ENCODE measurements at regions not wholly inside any gene's neighbourhood (a gene's known extent, or its start where the extent isn't known, plus 50 kb on each side); places are given as distances from the start of the nearest gene placed in this dataset.

DNA sequence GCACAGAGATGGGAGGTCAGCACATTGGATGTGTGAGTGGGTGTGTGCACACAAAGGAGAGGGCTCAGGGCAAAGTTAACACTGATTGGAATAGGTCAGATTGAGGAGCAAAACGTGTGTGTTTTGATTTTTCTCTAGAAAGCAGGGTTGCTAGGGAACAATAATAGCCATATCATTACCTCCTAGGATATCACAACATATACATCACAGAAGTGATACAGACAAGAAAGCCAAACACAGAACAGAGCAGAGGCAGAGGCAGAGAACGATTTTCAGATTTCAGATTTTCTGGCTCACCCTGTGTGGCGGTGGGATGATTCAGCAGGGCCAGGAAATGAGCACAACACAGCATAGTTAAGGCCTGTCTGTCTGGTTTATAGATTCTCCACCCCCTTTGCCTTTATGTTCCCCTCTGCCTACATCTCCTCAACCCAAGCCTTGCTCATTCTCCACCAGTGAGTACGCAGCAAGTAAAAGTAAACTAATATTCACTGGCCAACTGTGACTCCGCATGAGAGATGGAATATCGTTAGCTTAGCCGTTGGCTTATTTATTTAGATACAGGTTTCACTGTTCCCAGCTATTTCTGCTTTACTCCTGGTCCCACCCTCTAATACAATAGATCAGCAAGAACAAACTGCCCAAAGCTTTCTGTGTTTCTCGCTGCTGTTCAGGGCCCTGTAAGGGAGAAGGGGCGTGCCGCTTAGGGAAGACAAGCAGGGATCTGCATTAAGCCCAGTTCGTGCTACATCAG, 182.7 kb upstream of the TSC22D1 start:
- no peak overlapping the region for H3K4me3 ChIP-seq (ENCODE audit: low read length in 3 of 3)
- TF ChIP-seq, protein P1, sequence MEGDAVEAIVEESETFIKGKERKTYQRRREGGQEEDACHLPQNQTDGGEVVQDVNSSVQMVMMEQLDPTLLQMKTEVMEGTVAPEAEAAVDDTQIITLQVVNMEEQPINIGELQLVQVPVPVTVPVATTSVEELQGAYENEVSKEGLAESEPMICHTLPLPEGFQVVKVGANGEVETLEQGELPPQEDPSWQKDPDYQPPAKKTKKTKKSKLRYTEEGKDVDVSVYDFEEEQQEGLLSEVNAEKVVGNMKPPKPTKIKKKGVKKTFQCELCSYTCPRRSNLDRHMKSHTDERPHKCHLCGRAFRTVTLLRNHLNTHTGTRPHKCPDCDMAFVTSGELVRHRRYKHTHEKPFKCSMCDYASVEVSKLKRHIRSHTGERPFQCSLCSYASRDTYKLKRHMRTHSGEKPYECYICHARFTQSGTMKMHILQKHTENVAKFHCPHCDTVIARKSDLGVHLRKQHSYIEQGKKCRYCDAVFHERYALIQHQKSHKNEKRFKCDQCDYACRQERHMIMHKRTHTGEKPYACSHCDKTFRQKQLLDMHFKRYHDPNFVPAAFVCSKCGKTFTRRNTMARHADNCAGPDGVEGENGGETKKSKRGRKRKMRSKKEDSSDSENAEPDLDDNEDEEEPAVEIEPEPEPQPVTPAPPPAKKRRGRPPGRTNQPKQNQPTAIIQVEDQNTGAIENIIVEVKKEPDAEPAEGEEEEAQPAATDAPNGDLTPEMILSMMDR (IDR thresholded peaks at IDR 0.05; ENCODE audit: borderline replicate concordance, extremely low read depth, insufficient read depth) = no peak
- H3K27ac ChIP-seq (ENCODE audit: low read depth in 2 of 2, low read length in 2 of 2) = no peak overlapping the region
- H3K9ac ChIP-seq (ENCODE audit: low read length in 3 of 3) = no peak overlapping the region
- no peaks in the 10 kb centered on the region for H3K9me3 ChIP-seq (ENCODE audit: control insufficient read depth in 2 of 3, insufficient read depth in 1 of 3, low read length in 3 of 3)
- H3K4me1 ChIP-seq (ENCODE audit: control insufficient read depth in 2 of 3, insufficient read depth in 2 of 3, low read depth in 1 of 3, low read length in 3 of 3) = peaks cover 0 to 6% (median 4%) of the 10 kb centered on the region in 3 donors
- H3K36me3 ChIP-seq (ENCODE audit: control insufficient read depth in 2 of 3, insufficient read depth in 3 of 3, low read length in 3 of 3) = no peaks in the 10 kb centered on the region
- FAIRE-seq = no peak
- intact Hi-C loops (cut with DNase I) = no loop called here
- H3K27me3 ChIP-seq (ENCODE audit: control insufficient read depth, insufficient read depth, low read length) = no peaks in the 10 kb centered on the region
- peak in 1 of 5 donors; percentile 31 for DNase-seq

GRCh38 chr13:44757671-44758070, 181.5 kb upstream of the TSC22D1 start:
- DNase-seq = no peak
- Histone ChIP-seq H3K9ac (ENCODE audit: low read length in 3 of 3) (no peak overlapping the region), H3K27me3 (ENCODE audit: control insufficient read depth, insufficient read depth, low read length) (no peaks in the 10 kb centered on the region), H3K27ac (ENCODE audit: low read depth in 2 of 2, low read length in 2 of 2) (no peak overlapping the region), H3K4me1 (ENCODE audit: control insufficient read depth in 2 of 3, insufficient read depth in 2 of 3, low read depth in 1 of 3, low read length in 3 of 3) (no peaks in the 10 kb centered on the region), H3K36me3 (ENCODE audit: control insufficient read depth in 2 of 3, insufficient read depth in 3 of 3, low read length in 3 of 3) (no peaks in the 10 kb centered on the region), H3K9me3 (ENCODE audit: control insufficient read depth in 2 of 3, insufficient read depth in 1 of 3, low read length in 3 of 3) (no peaks in the 10 kb centered on the region), H3K4me3 (ENCODE audit: low read length in 3 of 3) (no peak overlapping the region)
- TF ChIP-seq, protein P1 (IDR thresholded peaks at IDR 0.05; ENCODE audit: borderline replicate concordance, extremely low read depth, insufficient read depth) = no peak
- intact Hi-C loops (cut with DNase I) = no loop called here
- FAIRE-seq = no peak

- no peak overlapping the region for H3K4me3 ChIP-seq (ENCODE audit: low read length in 3 of 3)
- DNase-seq (no peak), FAIRE-seq (no peak)
- no peaks in the 10 kb centered on the region for H3K4me1 ChIP-seq (ENCODE audit: control insufficient read depth in 2 of 3, insufficient read depth in 2 of 3, low read depth in 1 of 3, low read length in 3 of 3)
- H3K27ac ChIP-seq (ENCODE audit: low read depth in 2 of 2, low read length in 2 of 2) = no peak overlapping the region
- no peaks in the 10 kb centered on the region for H3K27me3 ChIP-seq (ENCODE audit: control insufficient read depth, insufficient read depth, low read length)
- no peak overlapping the region for H3K9ac ChIP-seq (ENCODE audit: low read length in 3 of 3)
- no peaks in the 10 kb centered on the region for H3K36me3 ChIP-seq (ENCODE audit: control insufficient read depth in 2 of 3, insufficient read depth in 3 of 3, low read length in 3 of 3)
- intact Hi-C loops (cut with DNase I) = no loop called here
- no peaks in the 10 kb centered on the region for H3K9me3 ChIP-seq (ENCODE audit: control insufficient read depth in 2 of 3, insufficient read depth in 1 of 3, low read length in 3 of 3)
- TF ChIP-seq, protein P1 (IDR thresholded peaks at IDR 0.05; ENCODE audit: borderline replicate concordance, extremely low read depth, insufficient read depth) = no peak
Observed at GRCh38 chr13:44756276-44756810, 180.2 kb upstream of the TSC22D1 start.

Data from kidney (tissue), 13 donors.